NCI-H2029 (cell line): ENCODE measurements at regions not wholly inside any gene's neighbourhood (a gene's known extent, or its start where the extent isn't known, plus 50 kb on each side); places are given as distances from the start of the nearest gene placed in this dataset.
A peak's percentile ranks its signal among the peaks of the same experiment; 100 is the strongest.

Experiments
- DNase-seq: peaks from one replicate; lab custom pipeline; 2025; lab: John Stamatoyannopoulos, UW

GRCh38 chr1:101317590-101317989, 80.8 kb downstream of the S1PR1 start:
- no peak for DNase-seq

- DNase-seq, result no peak
These were observed 86.7 kb downstream of the S1PR1 start for GRCh38 chr1:101323535-101323934.

GRCh38 chr1:101325144-101325543, 88.3 kb downstream of the S1PR1 start:
- DNase-seq, result no peak

- no peak for DNase-seq
These were observed 93.8 kb downstream of the S1PR1 start for GRCh38 chr1:101330427-101331130.

- no peak for DNase-seq
These were observed 95.0 kb downstream of the S1PR1 start for GRCh38 chr1:101331794-101332193.

GRCh38 chr1:101332633-101333032, 95.8 kb downstream of the S1PR1 start:
- no peak for DNase-seq

GRCh38 chr1:101333186-101333585, 96.4 kb downstream of the S1PR1 start:
- DNase-seq, result no peak

GRCh38 chr1:101337968-101338367, 101.1 kb downstream of the S1PR1 start:
- DNase-seq, result no peak

- DNase-seq, result no peak
These were observed 102.1 kb downstream of the S1PR1 start for GRCh38 chr1:101338714-101339430.

GRCh38 chr1:101344745-101345144, 107.9 kb downstream of the S1PR1 start:
- DNase-seq, result no peak

GRCh38 chr1:101346419-101346818, 109.6 kb downstream of the S1PR1 start:
- no peak for DNase-seq

GRCh38 chr1:101356013-101356412, 119.2 kb downstream of the S1PR1 start:
- DNase-seq, result no peak

GRCh38 chr1:101356604-101357443, 120.0 kb downstream of the S1PR1 start:
- DNase-seq, result no peak

GRCh38 chr1:101357444-101357986, 120.7 kb downstream of the S1PR1 start:
- peak; percentile 32 for DNase-seq

- no peak for DNase-seq
These were observed 123.7 kb downstream of the S1PR1 start for GRCh38 chr1:101360506-101360905.

GRCh38 chr1:101363891-101364318, 127.1 kb downstream of the S1PR1 start:
- no peak for DNase-seq

- no peak for DNase-seq
These were observed 127.7 kb downstream of the S1PR1 start for GRCh38 chr1:101364370-101365120.

GRCh38 chr1:101365186-101365585, 128.4 kb downstream of the S1PR1 start:
- no peak for DNase-seq

GRCh38 chr1:101365878-101366277, 129.1 kb downstream of the S1PR1 start:
- DNase-seq, result no peak

GRCh38 chr1:101366513-101367215, 129.8 kb downstream of the S1PR1 start:
- DNase-seq, result no peak

- no peak for DNase-seq
These were observed 130.8 kb downstream of the S1PR1 start for GRCh38 chr1:101367630-101368029.
